HepG2 (cell line): ENCODE measurements at regions not wholly inside any gene's neighbourhood (a gene's known extent, or its start where the extent isn't known, plus 50 kb on each side); places are given as distances from the start of the nearest gene placed in this dataset.

Experiments used
- ATF6 ChIP-seq: sonication (generic); formaldehyde crosslinking; conservative IDR thresholded peaks from 2 replicates; pipeline ENCODE4 v1.4.0; 2020; ENCODE audit warnings: missing genetic modification reagents
- DPF2 ChIP-seq: sonication (generic); formaldehyde crosslinking; IDR thresholded peaks from 2 replicates; pipeline ENCODE4 v1.4.0; 2020; ENCODE audit warnings: mild to moderate bottlenecking, low read depth, missing genetic modification reagents, borderline replicate concordance
- GATAD2A ChIP-seq: IDR thresholded peaks from 2 replicates; pipeline ENCODE4 v1.6.1; 2016
- HNF4A ChIP-seq: sonication (generic); formaldehyde crosslinking; IDR thresholded peaks from 2 replicates; pipeline ENCODE4 v1.4.0; 2020; ENCODE audit warnings: missing genetic modification reagents
- HNRNPL ChIP-seq: fragments of 200-400 bp; formaldehyde crosslinking; IDR thresholded peaks from 2 replicates; pipeline ENCODE4 v1.6.1; 2017; ENCODE audit warnings: mild to moderate bottlenecking, low read depth, low read length
- MIER2 ChIP-seq: IDR thresholded peaks from 2 replicates; pipeline ENCODE4 v1.6.1; 2016; ENCODE audit warnings: missing biosample characterization, missing genetic modification reagents
- MZF1 ChIP-seq: sonication (generic); formaldehyde crosslinking; IDR thresholded peaks from 2 replicates; pipeline ENCODE4 v1.8.1; 2023; ENCODE audit warnings: mild to moderate bottlenecking, missing genetic modification reagents, borderline replicate concordance
- RARA ChIP-seq: IDR thresholded peaks from 2 replicates; pipeline ENCODE4 v1.6.1; 2016; ENCODE audit warnings: missing genetic modification reagents, missing compliant biosample characterization
- RXRB ChIP-seq: IDR thresholded peaks from 2 replicates; pipeline ENCODE4 v1.6.1; 2016; ENCODE audit warnings: borderline replicate concordance, missing genetic modification reagents, missing compliant biosample characterization
- SOX6 ChIP-seq, 2 experiments: fragments of 450-650 bp in 1 of 2; sonication (generic) in 1 of 2; formaldehyde crosslinking in 1 of 2; IDR thresholded peaks; 2 replicates each; pipeline versions ENCODE4 v1.4.0 to v1.6.1; 2017 to 2020; ENCODE audit warnings: antibody characterized with exemption in 1 of 2, mild to moderate bottlenecking in 1 of 2, missing genetic modification reagents in 1 of 2
- TBX2 ChIP-seq: sonication (generic); formaldehyde crosslinking; IDR thresholded peaks from 2 replicates; pipeline ENCODE4 v1.5.0; 2020; ENCODE audit warnings: missing genetic modification reagents, mild to moderate bottlenecking, borderline replicate concordance
- TCF7 ChIP-seq: sonication (generic); IDR thresholded peaks from 2 replicates; pipeline ENCODE4 v1.6.1; 2016; ENCODE audit warnings: antibody characterized with exemption, low read depth
- USF2 ChIP-seq, 2 experiments: sonication (generic) in 1 of 2; formaldehyde crosslinking in 1 of 2; IDR thresholded peaks; 2 replicates each; pipeline versions ENCODE4 v1.5.1 to v1.6.1; 2011 to 2020; ENCODE audit warnings: borderline replicate concordance in 1 of 2, low read depth in 1 of 2, low read length in 1 of 2, mild to moderate bottlenecking in 1 of 2, missing genetic modification reagents in 1 of 2, moderate library complexity in 1 of 2
- ZNF124 ChIP-seq: sonication (generic); formaldehyde crosslinking; IDR thresholded peaks from 2 replicates; pipeline ENCODE4 v1.4.0; 2020; ENCODE audit warnings: missing genetic modification reagents
- ZNF777 ChIP-seq: sonication (generic); formaldehyde crosslinking; IDR thresholded peaks from 2 replicates; pipeline ENCODE4 v1.4.0; 2020; ENCODE audit warnings: missing genetic modification reagents
- TF ChIP-seq, protein P1 (sequence below): IDR thresholded peaks from 2 replicates; pipeline ENCODE4 v1.6.1; 2016; ENCODE audit warnings: low read depth, missing genetic modification reagents, missing compliant biosample characterization
- TF ChIP-seq, protein P2 (sequence below): IDR thresholded peaks from 2 replicates; pipeline ENCODE4 v1.6.1; 2016; ENCODE audit warnings: low read depth, control low read depth
- TF ChIP-seq, protein P3 (sequence below): sonication (generic); formaldehyde crosslinking; IDR thresholded peaks from 2 replicates; pipeline ENCODE4 v1.4.0; 2020; ENCODE audit warnings: missing genetic modification reagents

- TF ChIP-seq, protein P1, sequence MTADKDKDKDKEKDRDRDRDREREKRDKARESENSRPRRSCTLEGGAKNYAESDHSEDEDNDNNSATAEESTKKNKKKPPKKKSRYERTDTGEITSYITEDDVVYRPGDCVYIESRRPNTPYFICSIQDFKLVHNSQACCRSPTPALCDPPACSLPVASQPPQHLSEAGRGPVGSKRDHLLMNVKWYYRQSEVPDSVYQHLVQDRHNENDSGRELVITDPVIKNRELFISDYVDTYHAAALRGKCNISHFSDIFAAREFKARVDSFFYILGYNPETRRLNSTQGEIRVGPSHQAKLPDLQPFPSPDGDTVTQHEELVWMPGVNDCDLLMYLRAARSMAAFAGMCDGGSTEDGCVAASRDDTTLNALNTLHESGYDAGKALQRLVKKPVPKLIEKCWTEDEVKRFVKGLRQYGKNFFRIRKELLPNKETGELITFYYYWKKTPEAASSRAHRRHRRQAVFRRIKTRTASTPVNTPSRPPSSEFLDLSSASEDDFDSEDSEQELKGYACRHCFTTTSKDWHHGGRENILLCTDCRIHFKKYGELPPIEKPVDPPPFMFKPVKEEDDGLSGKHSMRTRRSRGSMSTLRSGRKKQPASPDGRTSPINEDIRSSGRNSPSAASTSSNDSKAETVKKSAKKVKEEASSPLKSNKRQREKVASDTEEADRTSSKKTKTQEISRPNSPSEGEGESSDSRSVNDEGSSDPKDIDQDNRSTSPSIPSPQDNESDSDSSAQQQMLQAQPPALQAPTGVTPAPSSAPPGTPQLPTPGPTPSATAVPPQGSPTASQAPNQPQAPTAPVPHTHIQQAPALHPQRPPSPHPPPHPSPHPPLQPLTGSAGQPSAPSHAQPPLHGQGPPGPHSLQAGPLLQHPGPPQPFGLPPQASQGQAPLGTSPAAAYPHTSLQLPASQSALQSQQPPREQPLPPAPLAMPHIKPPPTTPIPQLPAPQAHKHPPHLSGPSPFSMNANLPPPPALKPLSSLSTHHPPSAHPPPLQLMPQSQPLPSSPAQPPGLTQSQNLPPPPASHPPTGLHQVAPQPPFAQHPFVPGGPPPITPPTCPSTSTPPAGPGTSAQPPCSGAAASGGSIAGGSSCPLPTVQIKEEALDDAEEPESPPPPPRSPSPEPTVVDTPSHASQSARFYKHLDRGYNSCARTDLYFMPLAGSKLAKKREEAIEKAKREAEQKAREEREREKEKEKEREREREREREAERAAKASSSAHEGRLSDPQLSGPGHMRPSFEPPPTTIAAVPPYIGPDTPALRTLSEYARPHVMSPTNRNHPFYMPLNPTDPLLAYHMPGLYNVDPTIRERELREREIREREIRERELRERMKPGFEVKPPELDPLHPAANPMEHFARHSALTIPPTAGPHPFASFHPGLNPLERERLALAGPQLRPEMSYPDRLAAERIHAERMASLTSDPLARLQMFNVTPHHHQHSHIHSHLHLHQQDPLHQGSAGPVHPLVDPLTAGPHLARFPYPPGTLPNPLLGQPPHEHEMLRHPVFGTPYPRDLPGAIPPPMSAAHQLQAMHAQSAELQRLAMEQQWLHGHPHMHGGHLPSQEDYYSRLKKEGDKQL (CRISPR knock-in tag): no peak
- peak; percentile 51; the same call in 1 of the 2 replicates for TF ChIP-seq TCF7
- TF ChIP-seq, protein P2, sequence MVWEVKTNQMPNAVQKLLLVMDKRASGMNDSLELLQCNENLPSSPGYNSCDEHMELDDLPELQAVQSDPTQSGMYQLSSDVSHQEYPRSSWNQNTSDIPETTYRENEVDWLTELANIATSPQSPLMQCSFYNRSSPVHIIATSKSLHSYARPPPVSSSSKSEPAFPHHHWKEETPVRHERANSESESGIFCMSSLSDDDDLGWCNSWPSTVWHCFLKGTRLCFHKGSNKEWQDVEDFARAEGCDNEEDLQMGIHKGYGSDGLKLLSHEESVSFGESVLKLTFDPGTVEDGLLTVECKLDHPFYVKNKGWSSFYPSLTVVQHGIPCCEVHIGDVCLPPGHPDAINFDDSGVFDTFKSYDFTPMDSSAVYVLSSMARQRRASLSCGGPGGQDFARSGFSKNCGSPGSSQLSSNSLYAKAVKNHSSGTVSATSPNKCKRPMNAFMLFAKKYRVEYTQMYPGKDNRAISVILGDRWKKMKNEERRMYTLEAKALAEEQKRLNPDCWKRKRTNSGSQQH (CRISPR knock-in tag): no peak
- TF ChIP-seq, protein P3, sequence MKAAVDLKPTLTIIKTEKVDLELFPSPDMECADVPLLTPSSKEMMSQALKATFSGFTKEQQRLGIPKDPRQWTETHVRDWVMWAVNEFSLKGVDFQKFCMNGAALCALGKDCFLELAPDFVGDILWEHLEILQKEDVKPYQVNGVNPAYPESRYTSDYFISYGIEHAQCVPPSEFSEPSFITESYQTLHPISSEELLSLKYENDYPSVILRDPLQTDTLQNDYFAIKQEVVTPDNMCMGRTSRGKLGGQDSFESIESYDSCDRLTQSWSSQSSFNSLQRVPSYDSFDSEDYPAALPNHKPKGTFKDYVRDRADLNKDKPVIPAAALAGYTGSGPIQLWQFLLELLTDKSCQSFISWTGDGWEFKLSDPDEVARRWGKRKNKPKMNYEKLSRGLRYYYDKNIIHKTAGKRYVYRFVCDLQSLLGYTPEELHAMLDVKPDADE (CRISPR knock-in tag): no peak
- TF ChIP-seq MIER2 (CRISPR knock-in tag): peak; percentile 30; the same call in 1 of the 2 replicates
- TF ChIP-seq SOX6 (IDR thresholded peaks at IDR 0.05): no peak
- TF ChIP-seq SOX6 (CRISPR knock-in tag; IDR thresholded peaks at IDR 0.05): 0 out of 2 replicates have a peak, but pooled peaks have one; percentile 33
- no peak for TF ChIP-seq USF2 (IDR thresholded peaks at IDR 0.05; ENCODE audit: low read depth, low read length)
- TF ChIP-seq USF2 (CRISPR knock-in tag; IDR thresholded peaks at IDR 0.05; ENCODE audit: borderline replicate concordance): peak; percentile 64; the same call in 1 of the 2 replicates
- no peak for TF ChIP-seq ZNF124
- TF ChIP-seq RXRB: 0 out of 2 replicates have a peak, but pooled peaks have one; percentile 33
- TF ChIP-seq GATAD2A (CRISPR knock-in tag): 0 out of 2 replicates have a peak, but pooled peaks have one; percentile 25
- no peak for TF ChIP-seq ATF6 (CRISPR knock-in tag)
- TF ChIP-seq MZF1 (CRISPR knock-in tag): no peak
- peak; percentile 31; the same call in 1 of the 2 replicates for TF ChIP-seq TBX2
- TF ChIP-seq ZNF777 (CRISPR knock-in tag): no peak
- no peak for TF ChIP-seq HNRNPL
- peak; percentile 25; the same call in 1 of the 2 replicates for TF ChIP-seq HNF4A (CRISPR knock-in tag)
- TF ChIP-seq DPF2 (CRISPR knock-in tag): no peak
- TF ChIP-seq RARA (CRISPR knock-in tag): peak; percentile 59; the same call in 1 of the 2 replicates
Observed at GRCh38 chr1:17903386-17903785, 148.3 kb downstream of the ACTL8 start (continued).
